ENCODE measurements at regions not wholly inside any gene's neighbourhood (a gene's known extent, or its start where the extent isn't known, plus 50 kb on each side); places are given as distances from the start of the nearest gene placed in this dataset.

DNA sequence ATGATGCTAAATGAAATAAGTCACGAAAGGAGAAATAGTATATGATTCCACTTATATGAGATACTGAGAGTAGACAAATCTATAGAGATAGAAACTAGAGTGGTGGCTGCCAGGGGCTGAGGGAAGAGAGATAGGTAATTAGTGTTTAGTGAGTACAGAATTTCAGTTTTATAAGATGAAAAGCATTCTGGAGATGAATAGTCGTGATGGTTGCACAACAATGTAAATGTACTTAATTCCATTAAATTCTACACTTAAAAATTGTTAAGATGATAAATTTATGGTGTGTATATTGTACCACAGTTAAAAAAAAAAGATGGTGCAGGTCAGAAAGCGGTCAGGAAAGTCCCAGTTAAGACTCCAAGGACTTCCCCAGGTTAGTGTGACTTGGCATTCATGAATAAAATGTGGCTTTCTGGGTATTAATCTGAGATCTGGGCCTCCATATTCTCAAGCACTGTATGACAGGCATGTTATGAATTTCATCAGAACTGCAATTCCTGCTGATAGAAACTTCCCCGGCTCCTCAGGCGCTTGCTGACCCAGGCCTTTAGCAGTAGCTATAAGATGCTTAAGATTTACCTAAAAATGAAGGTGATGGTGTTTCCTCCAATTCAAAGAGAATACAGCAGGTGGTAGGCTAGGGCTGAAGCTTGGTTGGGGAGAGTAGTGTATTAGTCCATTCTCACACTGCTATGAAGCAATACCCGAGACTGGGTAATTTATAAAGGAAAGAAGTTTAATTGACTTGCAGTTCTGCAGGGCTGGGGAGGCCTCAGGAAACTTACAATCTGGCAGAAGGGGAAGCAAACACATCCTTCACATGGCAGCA lies 115.3 kb upstream of the SOX9 start:
- CTCF ChIA-PET, result no interaction called here
- Histone ChIP-seq H4K20me1 (ENCODE audit: control insufficient read depth, insufficient read depth, low read length, poor library complexity, severe bottlenecking) (no peaks in the 10 kb centered on the region), H3K4me2 (replicated peaks; ENCODE audit: low read depth, low read length, poor library complexity, severe bottlenecking) (no peak overlapping the region), H2AFZ (ENCODE audit: insufficient read depth, low read depth, low read length, poor library complexity, severe bottlenecking) (no peak overlapping the region), H3K79me2 (ENCODE audit: control insufficient read depth, insufficient read depth, low read length) (no peaks in the 10 kb centered on the region), H3K27me3 (replicated peaks in 1 of 4; ENCODE audit: control extremely low read depth in 1 of 4, control insufficient read depth in 3 of 4, insufficient read depth in 4 of 4, low read length in 3 of 4) (no peaks in the 10 kb centered on the region), H3K4me3 (ENCODE audit: control extremely low read depth in 1 of 5, extremely low read depth in 1 of 5, insufficient read depth in 1 of 5, low read depth in 2 of 5, low read length in 4 of 5) (no peak overlapping the region), H3K9me3 (ENCODE audit: control extremely low read depth in 1 of 3, control insufficient read depth in 2 of 3, insufficient read depth in 1 of 3, low read length in 2 of 3) (no peaks in the 10 kb centered on the region), H3K36me3 (replicated peaks in 1 of 2; ENCODE audit: control extremely low read depth in 1 of 2, control insufficient read depth in 1 of 2, extremely low read depth in 1 of 2, insufficient read depth in 2 of 2, low read length in 1 of 2) (no peaks in the 10 kb centered on the region), H3K4me1 (ENCODE audit: control insufficient read depth in 2 of 2, insufficient read depth in 2 of 2, low read length in 2 of 2) (no peaks in the 10 kb centered on the region), H3K9ac (ENCODE audit: low read length) (no peak overlapping the region), H3K27ac (ENCODE audit: low read length in 2 of 2) (no peak overlapping the region)
- intact Hi-C loops (cut with micrococcal nuclease), result no loop called here
- Mint-ChIP-seq H3K4me1 (no peaks in the 10 kb centered on the region), H3K9me3 (ENCODE audit: insufficient read depth) (no peaks in the 10 kb centered on the region), H3K27ac (no peak overlapping the region), H3K27me3 (no peaks in the 10 kb centered on the region), H3K4me3 (no peak overlapping the region)
- POLR2A ChIA-PET, result no interaction called here
- DNase-seq (no peak), ATAC-seq (ENCODE audit: low read depth) (no peak)
- TF ChIP-seq EZH2 (IDR thresholded peaks at IDR 0.05; ENCODE audit: borderline replicate concordance, insufficient read depth, low read depth, low read length, poor library complexity, severe bottlenecking) (no peak), CTCF (IDR thresholded peaks at IDR 0.05) (no peak)
- WGBS (ENCODE audit: insufficient coverage), result 67% methylated on average over 3 of the region's 6 CpGs

GRCh38 chr17:72008236-72008876 lies 112.5 kb upstream of the SOX9 start:
- no peaks in the 10 kb centered on the region for H3K4me1 ChIP-seq (ENCODE audit: control insufficient read depth in 2 of 2, insufficient read depth in 2 of 2, low read length in 2 of 2)
- H3K4me2 ChIP-seq (replicated peaks; ENCODE audit: low read depth, low read length, poor library complexity, severe bottlenecking), result no peak overlapping the region
- POLR2A ChIA-PET, result no interaction called here
- no peaks in the 10 kb centered on the region for H3K79me2 ChIP-seq (ENCODE audit: control insufficient read depth, insufficient read depth, low read length)
- H3K4me3 ChIP-seq (ENCODE audit: control extremely low read depth in 1 of 5, extremely low read depth in 1 of 5, insufficient read depth in 1 of 5, low read depth in 2 of 5, low read length in 4 of 5), result no peak overlapping the region
- no peak for ATAC-seq (ENCODE audit: low read depth)
- CTCF ChIA-PET, result no interaction called here
- H3K27me3 ChIP-seq (replicated peaks in 1 of 4; ENCODE audit: control extremely low read depth in 1 of 4, control insufficient read depth in 3 of 4, insufficient read depth in 4 of 4, low read length in 3 of 4), result no peaks in the 10 kb centered on the region
- WGBS (ENCODE audit: insufficient coverage), result 83% methylated on average over 2 of the region's 5 CpGs
- no peaks in the 10 kb centered on the region for H4K20me1 ChIP-seq (ENCODE audit: control insufficient read depth, insufficient read depth, low read length, poor library complexity, severe bottlenecking)
- H3K9me3 ChIP-seq (ENCODE audit: control extremely low read depth in 1 of 3, control insufficient read depth in 2 of 3, insufficient read depth in 1 of 3, low read length in 2 of 3), result peaks cover 0 to 1% (median 0%) of the 10 kb centered on the region in 3 donors
- H3K27ac ChIP-seq (ENCODE audit: low read length in 2 of 2), result no peak overlapping the region
- no peak overlapping the region for H3K4me3 Mint-ChIP-seq
- intact Hi-C loops (cut with micrococcal nuclease), result no loop called here
- H3K27me3 Mint-ChIP-seq, result no peaks in the 10 kb centered on the region
- TF ChIP-seq EZH2 (IDR thresholded peaks at IDR 0.05; ENCODE audit: borderline replicate concordance, insufficient read depth, low read depth, low read length, poor library complexity, severe bottlenecking) (no peak), CTCF (IDR thresholded peaks at IDR 0.05) (no peak)
- no peak overlapping the region for H3K27ac Mint-ChIP-seq
- DNase-seq, result no peak
- H3K4me1 Mint-ChIP-seq, result no peaks in the 10 kb centered on the region
- no peaks in the 10 kb centered on the region for H3K9me3 Mint-ChIP-seq (ENCODE audit: insufficient read depth)
- no peaks in the 10 kb centered on the region for H3K36me3 ChIP-seq (replicated peaks in 1 of 2; ENCODE audit: control extremely low read depth in 1 of 2, control insufficient read depth in 1 of 2, extremely low read depth in 1 of 2, insufficient read depth in 2 of 2, low read length in 1 of 2)
- H2AFZ ChIP-seq (ENCODE audit: insufficient read depth, low read depth, low read length, poor library complexity, severe bottlenecking), result no peak overlapping the region
- H3K9ac ChIP-seq (ENCODE audit: low read length), result no peak overlapping the region

Measured in B cell (primary cell).